Stimulated activated CD4-positive, alpha-beta T cell treated with anti-CD3 and anti-CD28 coated beads, Interleukin-2, amount 100 ng/mL, for 4 hours (primary cell): ENCODE measurements at regions not wholly inside any gene's neighbourhood (a gene's known extent, or its start where the extent isn't known, plus 50 kb on each side); places are given as distances from the start of the nearest gene placed in this dataset.

Experiments used
- DNase-seq: peaks from one replicate; pipeline ENCODE4 v3.0.0-alpha.2; 2020; ENCODE audit warnings: low read depth

DNA sequence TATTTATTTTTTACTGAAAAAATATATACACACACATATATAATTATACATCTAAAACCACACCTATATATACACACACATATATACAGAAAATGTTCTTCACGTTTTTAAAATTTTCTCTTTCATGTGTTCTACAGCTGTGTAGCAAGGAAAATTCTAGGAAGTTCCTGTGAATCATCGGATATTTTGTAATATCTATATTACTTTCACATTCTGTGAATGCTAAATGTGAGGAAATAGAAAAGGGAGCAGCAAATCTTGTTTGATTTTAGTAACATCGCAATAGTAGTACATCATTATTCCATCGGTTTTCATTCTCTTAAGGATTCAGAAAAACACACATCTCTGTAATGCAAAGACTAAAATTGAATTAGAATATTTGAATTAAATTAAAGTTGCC is 836.8 kb upstream of the NECTIN3 start:
- DNase-seq = no peak

DNA sequence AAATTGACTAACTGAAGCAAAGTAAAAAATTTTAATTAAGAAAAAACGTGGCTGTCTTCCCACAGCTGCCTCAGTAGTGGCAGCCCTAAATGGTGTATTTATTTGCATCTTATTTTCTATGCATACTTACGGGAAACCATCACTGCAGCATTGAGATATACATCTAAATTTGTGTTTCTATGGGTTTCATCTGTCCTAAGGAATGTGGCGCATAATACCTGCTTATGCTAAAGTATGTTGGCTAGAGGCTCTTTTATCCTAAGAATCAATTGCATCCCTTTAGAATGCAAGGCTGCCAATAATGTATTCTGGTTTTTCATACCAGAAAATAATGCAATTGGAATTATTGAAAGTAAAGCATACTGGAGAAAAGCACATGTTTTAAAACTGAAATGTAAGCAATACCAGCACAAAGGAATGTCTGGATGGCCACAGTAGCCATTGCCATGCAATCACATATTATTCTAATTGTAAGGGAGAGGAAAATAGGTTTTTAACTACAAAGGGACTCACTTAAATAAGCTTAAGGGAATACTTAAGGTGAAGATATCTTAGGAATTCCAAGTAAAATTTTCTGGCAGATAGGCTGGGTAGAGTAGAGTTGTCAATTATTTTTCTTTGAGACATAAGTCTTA is 834.5 kb upstream of the NECTIN3 start:
- no peak for DNase-seq

- DNase-seq = no peak
Observed at GRCh38 chr3:110243081-110243480, 828.5 kb upstream of the NECTIN3 start.

- no peak for DNase-seq
Observed at GRCh38 chr3:110246796-110247376, 824.7 kb upstream of the NECTIN3 start.

DNA sequence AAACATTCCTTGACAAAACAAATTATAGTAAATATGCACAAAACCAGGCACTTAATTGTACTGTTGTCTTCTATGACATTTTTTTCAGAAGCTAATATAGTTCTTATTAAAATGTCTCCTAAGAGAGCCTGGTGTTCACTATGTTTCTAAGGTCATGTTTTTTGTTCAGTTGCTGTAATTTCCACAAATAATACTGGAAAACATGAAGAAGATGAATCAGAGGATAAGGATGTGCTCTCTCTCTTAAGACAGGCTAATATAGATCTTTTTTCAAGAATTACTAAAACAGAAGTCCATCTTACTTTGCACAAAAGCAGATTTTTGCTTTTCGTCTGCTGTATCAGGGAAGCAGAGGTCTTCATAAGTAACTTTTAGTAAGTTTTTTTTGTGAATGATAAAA is 823.0 kb upstream of the NECTIN3 start:
- DNase-seq = no peak

GRCh38 chr3:110253794-110254193 is 817.8 kb upstream of the NECTIN3 start:
- DNase-seq = no peak

- no peak for DNase-seq
Observed at GRCh38 chr3:110254591-110254990, 817.0 kb upstream of the NECTIN3 start.

DNA sequence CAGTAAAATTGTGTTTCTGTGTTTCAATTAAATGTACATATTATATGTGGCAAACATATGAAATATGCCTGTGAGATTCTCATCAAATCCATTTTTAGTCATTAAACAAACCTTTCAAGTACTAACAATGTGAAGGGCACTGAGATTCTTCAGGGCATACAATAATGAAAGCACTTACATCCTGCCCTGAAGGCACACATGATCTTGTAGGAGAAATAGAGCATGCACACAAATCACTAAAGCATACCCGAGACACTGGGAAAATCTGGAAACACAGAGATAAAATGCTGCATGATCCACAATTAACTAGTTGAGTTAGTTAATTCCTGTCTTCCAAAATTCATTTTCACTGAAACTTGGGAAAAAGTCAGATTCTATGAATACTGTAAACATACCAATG is 810.5 kb upstream of the NECTIN3 start:
- no peak for DNase-seq

DNA sequence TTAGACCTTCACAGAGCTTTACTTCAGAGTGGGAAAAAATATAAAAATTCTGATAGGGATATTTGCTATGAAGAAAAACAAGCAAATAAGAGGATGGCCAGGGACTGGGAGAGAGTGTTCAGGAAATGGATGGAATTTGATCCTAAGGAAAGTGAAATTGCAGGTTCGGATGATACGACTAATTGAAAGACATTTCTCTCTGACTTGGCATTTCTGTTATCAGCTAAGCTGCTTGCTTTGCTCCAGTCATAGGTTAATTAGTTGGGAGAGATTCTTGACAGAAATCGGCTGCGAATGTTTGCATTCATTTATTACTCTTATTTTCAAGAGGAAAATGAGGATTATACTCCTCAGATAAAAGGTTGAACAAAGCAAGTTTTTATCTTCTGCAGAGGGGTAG is 808.7 kb upstream of the NECTIN3 start:
- DNase-seq = no peak

- no peak for DNase-seq
Observed at GRCh38 chr3:110265302-110265701, 806.3 kb upstream of the NECTIN3 start.

GRCh38 chr3:110267304-110267845 is 804.2 kb upstream of the NECTIN3 start:
- no peak for DNase-seq

DNA sequence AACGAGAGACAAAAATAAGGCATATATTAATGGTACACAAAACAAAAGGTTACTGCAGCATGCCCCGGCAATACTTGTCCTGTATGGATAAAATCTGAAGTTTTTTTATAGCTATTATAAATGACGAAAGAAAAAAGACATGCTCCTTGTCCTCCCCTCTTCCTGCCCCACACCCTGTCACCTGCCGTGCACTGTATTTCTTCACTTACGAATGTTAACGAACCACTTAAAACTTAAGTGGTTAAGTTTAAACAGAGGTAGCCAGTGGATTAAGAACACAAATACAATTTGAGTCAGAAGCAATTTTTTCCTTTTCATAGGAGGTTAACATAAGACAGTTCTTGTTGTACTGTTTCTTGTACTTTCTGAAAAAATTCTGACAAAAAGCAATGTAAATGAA is 799.1 kb upstream of the NECTIN3 start:
- no peak for DNase-seq

DNA sequence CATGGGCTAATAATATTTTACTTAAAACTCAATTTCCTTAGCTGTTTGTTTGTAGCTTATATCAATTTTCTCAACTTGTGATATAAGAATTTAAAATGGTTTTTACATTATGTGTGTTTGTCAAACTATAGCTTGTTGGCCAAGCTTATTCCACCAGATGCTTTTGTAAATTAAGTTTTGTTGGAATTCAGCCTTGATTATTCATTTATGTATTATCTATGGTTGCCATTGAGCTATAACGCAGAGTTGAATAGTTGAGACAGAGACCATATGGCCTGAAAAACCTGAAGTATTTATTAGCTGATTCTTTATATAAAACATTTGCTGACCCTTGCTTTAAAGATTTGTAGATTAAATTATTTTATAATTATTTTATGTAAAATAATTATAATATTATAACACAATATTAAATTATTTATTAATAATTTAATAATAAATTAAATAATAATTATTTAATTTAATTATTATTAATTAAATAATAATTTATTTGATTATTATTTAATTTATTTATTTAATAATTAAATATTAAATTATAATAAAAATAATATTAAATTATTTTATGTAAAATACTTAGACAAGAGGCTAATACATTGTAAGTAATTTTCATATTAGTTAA is 779.6 kb upstream of the NECTIN3 start:
- no peak for DNase-seq

- DNase-seq = no peak
Observed at GRCh38 chr3:110293660-110294059, 778.0 kb upstream of the NECTIN3 start.

DNA sequence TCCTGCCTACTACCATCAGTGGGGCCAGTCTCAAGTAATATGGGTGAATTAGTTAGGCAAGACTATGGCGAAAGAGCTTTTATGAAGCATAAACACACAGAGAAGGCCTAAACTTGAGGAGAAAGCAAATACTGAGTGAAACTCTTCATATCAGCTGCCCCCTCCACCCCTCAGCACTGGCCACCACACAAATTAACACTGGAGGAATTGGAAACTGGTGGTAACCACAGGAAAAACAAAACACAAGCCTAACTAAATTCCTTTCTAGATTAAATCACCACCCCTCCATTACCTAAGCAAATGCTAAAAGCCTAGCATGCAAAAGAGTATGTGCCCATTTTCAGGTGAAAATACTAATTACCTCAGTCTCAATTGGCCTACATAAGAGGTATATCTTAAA is 774.7 kb upstream of the NECTIN3 start:
- no peak for DNase-seq

GRCh38 chr3:110301781-110302180 is 769.8 kb upstream of the NECTIN3 start:
- DNase-seq = no peak

DNA sequence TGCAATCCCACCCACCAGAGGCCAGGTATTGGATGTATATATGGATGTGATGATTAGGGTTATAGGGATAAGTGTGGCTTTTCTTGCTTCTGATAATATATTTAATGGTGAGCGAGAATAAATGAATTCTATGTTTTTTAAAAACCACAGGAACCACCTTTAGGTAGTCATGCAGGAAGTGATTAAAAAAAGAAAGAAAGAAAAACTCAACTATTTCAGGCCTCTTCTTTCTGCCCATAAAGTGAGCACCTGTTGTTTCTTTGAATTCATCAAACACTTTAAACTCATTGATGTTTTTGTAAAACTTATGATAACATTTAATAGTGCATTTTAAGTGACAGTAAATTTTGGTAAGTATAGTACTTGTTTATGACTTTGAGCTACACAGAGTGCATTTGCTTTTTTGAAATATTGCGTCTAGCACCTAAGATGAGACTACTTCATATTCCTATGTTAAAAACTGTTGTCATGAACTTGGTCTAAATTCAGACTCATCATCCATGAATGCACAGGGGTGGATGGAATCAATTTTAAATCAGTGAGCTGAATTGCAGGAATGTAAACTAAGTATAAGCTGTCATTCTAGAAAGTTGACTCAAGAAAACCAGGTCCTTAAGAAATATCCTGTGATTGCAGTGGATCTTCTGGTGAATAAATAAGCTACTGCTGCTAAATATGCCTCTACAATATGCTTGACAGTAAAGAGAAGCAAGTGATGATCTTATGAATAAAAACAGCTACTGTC is 764.4 kb upstream of the NECTIN3 start:
- no peak for DNase-seq

GRCh38 chr3:110311541-110311940 is 760.1 kb upstream of the NECTIN3 start:
- no peak for DNase-seq

DNA sequence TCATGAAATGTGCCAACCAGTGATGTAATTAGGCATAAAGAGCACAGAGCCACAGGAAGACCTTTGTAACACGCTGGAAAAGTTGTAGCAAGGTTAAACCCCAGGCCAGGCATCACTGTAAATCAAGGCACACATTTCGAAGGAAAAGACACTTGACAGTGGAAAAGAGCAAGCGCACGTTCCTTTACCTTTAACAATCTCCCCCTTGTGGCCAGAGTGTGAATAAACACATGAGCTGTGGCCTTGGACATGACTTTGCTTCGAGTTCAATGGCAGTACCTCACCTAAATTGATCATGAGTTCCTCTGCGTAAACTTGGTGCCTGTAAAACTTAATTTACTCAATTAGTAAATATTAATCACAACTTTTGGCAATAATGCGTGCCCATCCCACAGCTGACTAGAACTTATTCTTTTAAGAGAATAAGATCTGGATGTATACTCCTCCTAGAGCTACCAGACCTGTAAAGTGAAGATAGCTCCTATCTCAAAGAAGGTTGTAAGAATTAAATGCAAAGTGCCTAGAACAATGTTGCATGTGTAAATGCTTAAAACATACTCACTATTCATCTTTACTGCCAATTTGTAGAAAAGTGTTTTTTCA is 757.0 kb upstream of the NECTIN3 start:
- peak; percentile 43 for DNase-seq

- DNase-seq = no peak
Observed at GRCh38 chr3:110318108-110318507, 753.5 kb upstream of the NECTIN3 start.

DNA sequence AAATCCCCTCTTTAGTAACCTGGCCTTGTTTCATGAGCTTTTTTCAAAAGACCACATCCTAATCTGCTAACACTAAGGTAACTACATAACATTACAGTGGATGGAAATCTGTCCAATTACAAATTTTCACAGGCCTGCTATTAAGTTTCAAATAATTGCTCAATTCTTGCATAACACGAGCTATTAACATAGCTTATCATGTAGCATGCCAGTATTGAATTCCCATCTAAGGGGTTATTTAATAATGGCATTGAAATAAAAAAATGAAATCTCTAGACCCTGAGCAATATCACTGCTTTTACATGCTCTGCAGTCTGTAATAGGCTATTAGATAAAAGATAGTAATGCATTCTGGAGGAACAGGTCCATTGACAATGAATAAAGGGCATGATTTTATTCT is 748.3 kb upstream of the NECTIN3 start:
- no peak for DNase-seq

DNA sequence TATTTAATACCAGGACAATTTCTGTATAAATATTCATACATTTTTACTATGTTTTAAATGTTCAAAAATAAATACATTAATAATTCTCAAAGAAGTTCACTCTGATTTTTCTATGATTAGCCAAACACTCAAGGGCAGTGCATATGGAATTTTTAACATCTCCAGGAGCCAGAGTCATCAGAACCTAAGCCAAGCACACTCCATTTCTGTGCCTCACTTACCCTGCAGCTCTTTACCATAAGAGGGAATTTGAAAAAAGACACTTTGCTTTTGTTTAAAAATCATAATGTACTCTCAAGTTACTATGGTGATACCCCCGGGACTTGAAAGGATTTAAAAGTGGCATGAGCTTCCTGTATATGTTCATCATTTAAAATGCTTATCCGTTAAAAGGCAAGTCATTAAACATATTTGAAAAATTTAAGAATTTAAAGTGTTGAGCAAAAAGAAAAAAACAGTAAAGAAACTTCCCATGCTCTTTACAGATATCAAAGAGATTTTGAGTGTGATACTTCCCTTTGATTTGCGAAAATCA is 747.4 kb upstream of the NECTIN3 start:
- no peak for DNase-seq
